HG03469 (cell line): ENCODE measurements at regions not wholly inside any gene's neighbourhood (a gene's known extent, or its start where the extent isn't known, plus 50 kb on each side); places are given as distances from the start of the nearest gene placed in this dataset.

ENCODE experiments used
- ATAC-seq: cut with Tn5 transposase; IDR thresholded peaks from one replicate; pipeline ENCODE4 v1.9.1; 2021; ENCODE audit warnings: mild to moderate bottlenecking, moderate library complexity, moderate number of reproducible peaks; ENCODE audit not compliant: unreplicated experiment

DNA sequence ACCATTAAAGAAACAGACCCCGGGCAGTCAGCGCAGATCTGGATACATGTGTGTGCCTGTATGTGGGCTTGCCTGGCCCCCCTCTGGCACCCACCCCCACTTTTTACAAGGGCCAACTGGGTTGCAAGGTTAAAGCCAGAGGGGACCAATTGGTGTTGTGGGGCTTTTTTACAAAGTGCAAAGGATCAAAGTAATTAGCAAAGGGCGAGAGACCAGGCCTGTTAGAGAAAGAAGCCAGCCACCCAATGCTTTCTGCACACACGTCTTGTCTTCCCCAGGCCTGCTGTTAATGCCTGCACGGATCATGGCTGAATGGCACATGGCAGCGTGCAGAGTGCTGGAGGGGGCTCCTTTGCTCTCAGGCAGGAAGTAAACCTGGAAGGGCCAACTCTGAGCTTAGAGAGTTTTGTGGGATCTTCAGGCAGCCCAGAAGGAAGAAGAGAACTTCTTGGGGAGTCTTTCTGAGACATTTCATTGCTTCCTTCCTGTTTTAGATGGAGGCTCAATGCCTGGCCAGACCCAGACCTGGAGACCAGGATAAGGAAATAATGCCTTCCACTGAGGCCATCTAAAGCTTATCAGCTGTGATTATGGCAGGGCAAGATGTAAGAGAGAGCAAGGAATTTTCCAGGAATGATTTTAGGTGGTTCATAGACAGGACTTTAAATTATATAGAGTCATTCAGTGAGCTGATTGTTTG, 523.4 kb upstream of the TBX3 start:
- no peak for ATAC-seq

DNA sequence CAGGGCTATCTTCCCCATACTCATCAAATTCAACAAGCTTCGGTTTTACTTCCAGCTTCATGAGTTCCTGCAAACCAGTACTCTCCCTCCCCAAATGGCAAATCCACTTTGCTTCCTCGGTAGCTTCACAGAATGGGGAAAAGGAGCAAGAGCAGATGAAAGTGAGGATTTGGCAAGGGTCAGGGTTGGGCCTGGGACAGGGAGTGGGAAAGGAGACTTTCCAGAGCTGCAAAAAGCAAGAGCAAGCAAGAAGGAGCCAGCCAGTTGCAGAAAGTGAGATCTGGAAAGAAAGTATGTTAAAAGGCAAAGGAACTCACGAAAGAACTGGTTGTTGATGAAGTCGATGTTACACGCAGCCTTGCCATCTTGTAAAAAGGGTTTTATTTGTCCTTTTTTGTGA, 522.8 kb upstream of the TBX3 start:
- no peak for ATAC-seq

DNA sequence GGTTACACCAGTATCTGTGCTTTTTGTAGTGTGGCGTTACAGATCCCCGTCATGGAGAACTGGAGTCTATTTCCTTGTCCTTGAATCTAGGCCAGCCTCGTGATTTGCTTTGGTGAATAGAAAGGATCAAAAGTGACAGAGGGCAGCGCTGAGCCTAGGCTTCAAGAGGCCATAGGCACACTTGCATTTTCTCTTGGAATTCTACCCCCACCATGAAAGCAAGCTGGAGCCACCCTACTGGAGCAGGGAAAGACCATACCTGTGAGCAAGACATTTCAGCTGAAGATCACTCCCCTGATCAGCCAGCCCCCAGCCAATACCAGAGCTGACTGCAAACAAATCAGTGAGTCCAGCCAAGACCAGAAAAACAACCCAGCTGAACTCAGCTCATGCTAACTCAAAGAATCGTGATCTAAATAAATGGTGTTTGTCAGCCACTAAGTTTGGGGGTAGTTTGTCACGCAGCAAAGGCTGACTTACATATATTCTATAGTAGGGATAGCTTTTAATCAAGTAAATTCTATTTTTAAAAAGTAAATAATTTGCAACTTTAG, 521.9 kb upstream of the TBX3 start:
- no peak for ATAC-seq

DNA sequence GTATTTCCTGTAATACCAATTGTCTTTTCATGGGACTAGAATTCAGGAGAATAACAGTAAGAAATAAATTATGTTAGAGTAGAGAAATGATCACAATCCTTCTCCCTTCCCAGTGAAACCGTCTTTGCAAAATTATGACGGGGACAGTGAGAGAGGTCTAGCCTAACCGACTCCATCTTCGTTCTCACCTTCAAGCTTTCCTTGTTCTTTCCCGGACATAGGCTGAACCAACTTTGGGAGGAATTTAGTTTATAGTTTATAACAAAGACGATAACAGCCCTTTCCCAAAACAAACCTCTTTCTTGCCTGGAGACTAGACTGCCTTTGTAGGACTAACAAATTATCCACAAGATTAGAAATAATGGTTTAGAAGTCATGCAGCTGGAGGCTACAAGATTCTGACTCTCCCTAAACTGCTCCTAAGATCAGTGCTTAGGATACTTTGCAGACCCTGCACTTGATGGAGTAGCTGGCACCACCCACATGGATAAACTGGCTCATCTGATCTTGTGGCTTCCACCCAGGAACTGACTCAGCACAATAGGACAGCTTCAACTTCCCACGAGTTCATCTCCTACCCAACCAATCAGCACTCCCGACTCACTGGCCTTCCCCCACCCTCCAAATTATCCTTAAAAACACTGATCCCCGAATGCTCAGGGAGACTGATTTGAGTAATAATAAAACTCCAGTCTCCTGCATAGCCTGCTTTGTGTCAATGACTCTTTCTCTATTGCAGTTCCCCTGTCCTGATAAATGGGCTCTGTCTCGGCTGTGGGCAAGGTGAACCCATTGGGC, 521.2 kb upstream of the TBX3 start:
- ATAC-seq = no peak

DNA sequence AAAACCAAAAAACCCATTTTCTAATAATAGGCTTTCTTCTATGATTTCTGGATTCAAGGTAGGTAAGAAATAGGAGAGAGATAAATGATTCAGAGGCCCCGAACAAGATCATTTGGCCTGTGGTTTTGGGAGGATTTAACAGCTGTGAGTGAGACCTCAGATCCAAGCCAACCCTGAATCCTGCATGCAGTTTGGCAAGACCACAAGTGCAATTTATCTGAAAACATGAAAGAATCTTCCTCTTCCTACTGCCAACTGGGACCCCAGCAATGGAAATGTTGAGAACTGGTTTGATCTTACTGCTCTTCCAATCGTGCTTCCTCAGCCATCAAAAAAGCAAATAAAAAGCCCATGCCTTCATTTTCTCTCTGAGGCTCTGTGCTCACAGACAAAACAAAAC, 519.7 kb upstream of the TBX3 start:
- no peak for ATAC-seq

DNA sequence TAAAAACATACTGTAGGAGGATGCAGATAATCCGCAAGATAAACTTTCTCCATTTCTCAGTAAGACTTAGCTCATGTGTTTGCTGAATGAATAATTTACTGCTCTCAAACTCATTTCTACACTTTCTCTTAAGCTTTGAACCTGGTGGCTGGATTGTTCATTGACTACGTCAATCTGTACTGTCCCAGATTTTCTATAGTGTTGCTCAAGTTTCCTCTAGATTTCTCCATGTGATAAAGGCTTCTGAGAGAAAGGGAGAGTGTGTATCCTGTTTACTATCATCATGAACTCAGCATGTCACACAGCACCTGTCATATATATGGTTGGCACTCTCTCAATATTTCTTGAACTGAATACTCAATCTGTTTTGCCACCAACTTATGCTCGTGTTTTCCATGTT, 518.0 kb upstream of the TBX3 start:
- no peak for ATAC-seq

DNA sequence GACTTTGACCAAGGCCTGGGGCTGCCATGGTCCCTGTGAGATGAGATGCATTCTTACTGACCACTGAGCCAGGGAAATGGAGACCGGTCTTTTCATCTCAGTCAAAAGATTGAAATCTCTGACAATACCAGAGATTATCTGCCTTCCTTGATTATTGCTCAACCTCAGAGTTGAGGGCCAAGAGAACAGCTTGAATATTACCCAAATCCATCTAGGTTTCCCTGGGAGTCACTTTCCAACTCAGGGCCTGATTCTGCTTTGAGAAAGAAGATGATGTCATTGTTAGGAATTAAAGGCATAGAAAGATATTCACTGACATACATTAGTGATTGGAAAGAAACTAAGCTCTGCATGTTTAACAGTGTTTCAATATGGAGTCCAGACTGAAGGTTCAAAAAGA, 515.9 kb upstream of the TBX3 start:
- ATAC-seq = no peak

DNA sequence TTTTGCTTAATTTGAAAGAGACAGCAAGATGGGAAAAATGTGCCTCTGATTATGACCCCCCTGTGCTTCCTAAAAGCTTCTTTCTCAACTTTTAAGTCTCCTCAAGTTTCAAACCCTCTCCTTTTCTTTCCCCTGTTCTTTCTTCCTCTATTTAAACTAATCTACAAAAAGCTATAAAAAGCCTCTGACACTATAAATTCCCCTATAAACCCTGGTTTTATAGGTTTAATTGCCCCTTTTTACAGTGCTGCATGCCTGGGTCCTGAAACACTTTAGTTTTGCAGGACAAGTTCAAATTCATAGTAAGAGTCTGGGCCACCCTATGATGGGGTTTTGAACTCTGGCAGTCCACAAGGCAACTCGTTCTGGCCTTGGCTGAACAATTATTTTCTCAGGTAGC, 510.9 kb upstream of the TBX3 start:
- ATAC-seq = no peak

DNA sequence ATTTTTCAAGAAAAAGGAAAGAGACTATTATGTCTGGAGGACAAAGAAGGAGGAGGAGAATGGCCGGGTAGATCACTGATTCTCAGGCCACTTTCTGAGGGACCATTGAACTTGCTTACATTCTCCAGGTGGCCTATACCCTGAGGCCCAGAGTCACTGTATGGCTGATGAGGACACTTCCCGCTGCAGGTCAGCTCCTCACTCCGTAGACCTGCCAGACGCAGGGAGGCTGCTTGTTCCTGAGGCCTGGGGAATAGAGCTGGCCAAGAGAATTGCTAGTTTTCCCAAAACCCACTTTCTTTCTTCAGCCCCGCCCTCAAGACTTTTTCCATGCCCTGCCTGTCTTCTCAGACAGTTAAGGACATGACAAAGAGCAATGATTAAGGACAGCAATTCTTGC, 510.5 kb upstream of the TBX3 start:
- no peak for ATAC-seq

DNA sequence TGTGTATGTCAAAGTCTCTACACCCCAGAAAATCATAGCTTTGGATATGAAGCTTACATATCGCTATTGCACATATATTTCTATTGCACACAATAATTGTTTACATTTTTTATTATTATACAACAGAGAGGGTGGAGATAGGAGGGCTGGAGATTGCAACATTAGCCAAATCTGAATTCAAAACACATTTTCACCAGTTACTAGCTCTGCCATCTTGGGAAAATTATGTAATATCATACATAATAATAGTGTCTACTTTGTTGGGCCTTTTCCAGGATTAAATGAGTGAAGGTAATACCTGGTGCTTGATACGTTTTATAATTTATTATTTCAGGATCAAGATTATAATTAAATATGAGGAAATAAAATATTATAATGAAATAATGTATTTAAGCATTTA, 507.4 kb upstream of the TBX3 start:
- no peak for ATAC-seq

DNA sequence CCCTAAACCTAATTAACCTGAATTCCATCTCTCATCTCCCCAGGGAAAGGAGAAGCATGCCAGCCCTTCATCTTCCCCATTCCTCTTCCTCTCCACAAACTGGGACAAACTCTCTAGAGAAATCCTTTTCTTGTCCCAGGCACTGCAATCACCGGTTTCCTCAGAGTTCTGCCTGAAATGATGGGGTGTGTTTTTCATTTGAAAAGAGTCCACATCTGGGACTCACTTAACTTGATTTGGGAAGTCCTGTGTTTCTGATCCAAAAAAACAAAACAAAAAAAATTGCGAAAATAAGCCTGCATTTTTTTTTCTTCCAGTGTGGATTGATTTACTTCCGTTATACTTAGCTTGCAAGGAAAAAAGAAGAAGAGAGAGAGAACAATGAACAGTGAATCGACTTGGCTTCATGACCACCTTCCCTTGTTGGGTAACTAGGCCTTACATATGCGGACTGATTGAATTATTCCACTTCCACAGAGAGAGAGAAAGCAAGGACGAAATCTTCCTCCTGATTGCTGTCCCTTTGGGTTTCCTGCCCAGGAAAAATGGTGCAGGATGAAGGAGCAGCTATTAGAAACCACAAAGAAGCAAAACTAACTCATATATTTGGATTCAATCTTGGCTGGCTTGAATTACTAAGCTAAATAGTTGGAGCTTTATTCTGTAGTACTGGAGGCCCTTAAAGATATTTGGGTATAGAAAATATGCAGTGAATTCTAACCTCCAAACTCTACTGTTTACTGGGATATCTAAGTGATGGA, 506.2 kb upstream of the TBX3 start:
- no peak for ATAC-seq

DNA sequence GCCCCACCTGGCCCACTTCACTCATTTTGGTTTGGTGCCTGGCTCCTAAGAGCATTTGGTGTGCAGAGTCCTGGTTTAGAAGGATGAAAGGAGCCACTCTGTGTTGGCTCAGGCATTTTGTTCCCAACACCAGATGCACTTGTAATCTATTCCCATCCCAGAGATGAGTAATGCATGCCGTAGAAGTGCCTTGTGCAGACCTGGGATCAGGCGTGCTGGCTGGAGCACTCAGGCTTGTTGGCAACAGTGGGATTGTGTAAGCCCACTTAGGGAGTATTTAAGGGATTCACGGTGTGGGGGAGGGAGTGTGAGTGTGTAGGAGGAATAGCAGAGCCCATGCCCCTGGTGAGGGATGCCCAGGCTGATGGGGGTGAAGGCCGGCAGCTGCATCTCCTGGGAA, 501.5 kb upstream of the TBX3 start:
- no peak for ATAC-seq

DNA sequence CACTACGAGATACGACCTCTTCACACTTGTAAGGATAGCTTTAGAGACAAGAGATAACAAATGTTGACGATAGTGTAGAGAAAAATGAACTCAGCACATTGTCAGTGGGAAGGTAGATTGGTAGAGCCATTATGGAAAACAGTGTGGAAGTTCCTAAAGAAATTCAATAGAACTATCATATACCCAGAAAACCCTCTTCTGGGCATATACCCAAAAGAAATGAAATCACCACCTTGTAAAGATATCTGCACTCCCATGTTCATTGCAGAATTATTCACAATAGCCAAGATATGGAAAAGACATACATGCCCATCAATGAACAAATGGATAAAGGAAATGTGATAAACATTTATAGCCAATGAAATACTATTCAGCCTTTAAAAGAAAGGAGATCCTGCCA, 499.8 kb upstream of the TBX3 start:
- no peak for ATAC-seq

DNA sequence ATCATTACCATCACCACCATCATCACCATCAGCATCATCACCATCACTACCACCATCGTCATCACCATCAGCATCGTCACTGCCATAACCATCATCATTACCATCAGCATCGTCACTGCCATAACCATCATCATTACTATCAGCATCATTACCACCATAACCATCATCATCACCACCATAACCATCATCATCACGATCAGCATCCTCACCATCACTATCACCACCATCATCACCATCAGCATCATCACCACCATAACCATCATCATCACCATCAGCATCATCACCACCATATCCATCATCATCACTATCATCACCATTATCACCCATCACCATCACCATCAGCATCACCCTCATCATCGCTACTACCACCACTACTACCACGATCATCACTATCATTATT, 493.9 kb upstream of the TBX3 start:
- ATAC-seq = no peak

DNA sequence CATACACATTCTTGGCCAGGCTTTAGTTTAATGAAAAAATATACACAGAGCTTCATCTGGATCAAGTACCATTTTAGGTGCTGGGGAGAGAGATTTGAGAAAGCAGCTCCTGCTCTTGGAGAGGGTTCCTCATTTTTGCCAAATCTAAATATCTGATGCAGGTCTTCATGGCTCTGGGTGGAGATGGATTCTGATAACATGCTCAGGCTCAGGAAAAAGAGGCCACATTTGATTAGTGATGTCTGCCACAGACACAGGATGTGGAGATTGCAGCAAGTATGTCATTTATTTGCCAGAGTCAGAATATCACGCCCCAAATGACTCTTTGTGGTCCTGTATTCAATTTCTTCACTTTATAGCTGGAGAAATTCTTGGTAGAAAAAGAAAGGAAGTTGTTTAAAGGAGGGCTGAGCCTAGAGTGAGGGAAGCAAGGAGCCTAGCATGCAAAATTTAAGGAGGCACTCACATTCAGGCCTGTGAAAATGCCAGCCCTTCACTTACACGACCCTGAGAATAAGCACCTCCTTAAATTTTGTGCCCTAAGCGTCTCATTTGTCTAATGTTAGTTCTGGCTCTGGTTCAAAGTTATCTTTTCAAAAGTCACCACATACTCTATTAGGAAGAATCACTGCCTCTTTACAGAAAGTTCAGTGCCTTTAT, 492.9 kb upstream of the TBX3 start:
- ATAC-seq = no peak

DNA sequence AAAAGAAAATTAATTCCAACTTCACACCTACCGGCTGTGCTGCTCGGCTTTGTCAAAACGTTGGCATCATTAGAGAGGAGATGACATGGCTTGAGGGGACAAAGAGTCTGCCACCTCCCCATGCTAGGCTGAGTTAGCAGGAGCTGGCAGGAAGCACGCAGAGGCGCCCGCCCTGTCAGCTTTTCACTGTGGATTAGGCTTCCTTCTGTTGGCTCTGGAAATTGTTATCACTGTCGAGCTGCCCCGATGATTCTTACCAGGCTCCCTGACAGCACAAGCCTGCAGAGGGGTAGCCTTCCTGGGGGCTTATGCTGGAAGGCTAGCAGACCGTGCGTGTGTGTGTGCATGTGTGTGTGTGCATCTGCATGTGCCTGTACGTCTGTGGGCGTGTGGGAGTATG, 490.9 kb upstream of the TBX3 start:
- no peak for ATAC-seq

DNA sequence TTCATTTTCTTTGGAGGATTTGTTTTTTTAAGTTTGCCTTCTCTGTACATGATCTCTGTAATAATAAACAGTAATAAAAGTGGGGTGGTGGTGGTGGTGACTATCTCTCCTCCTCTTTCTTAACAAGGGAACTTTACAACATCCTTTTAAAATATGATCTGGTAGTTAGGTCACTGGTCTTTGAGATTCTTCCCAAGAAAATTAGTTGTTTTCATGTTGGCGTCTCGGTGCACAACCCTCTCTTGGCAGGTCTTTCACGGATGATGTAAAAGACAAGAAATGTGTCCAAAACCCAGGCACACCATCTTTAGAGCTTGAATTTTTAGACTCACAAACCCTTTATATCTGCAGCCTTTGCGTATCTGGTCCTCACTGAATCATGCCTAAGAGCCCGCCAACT, 488.5 kb upstream of the TBX3 start:
- no peak for ATAC-seq

DNA sequence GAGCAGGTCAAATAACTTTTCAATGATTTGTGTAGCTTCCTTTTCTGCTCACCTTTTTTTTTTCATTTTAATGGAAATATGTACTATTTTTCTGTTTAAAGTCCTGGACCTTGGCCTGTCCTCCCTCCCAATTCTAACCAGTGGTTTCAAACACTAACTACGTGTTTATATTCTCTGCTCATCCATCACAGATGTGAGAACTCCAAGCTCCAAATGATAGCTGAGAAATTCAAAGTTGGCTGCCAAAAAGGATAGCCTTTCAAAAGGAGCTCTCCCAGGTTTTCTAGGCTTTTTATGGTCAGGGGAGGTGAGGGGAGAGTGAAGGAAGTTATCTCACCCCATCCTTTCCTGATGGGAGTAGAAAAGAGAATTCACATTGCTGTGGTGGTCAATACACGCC, 486.0 kb upstream of the TBX3 start:
- ATAC-seq = no peak

DNA sequence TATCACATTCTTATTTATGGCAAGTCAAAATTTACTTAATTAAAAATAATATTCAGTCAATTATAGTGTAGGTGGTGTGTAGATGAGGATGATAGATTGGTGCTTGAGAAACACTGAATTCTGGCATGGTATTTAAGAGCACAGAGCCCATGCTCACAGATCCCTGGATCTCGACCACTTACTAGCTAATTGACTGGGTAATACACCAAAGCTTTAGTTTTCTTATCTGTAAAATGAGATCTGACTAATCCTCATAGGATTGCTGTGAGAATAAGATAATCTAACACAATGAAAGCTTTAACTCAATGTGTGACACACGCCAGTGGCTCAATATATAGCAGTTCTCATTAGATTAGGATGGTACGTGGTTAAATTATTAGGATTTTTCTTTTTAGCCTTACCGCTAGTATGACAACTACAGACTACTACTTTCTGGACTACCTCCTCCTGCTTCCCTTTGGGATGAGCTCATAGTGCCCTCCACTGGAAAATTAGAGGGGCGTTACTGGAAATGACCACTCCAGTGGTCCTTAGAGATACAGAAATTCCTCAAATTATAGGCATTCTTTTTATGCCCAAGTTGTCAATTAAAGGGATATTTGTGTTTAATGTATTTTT, 482.8 kb upstream of the TBX3 start:
- no peak for ATAC-seq

DNA sequence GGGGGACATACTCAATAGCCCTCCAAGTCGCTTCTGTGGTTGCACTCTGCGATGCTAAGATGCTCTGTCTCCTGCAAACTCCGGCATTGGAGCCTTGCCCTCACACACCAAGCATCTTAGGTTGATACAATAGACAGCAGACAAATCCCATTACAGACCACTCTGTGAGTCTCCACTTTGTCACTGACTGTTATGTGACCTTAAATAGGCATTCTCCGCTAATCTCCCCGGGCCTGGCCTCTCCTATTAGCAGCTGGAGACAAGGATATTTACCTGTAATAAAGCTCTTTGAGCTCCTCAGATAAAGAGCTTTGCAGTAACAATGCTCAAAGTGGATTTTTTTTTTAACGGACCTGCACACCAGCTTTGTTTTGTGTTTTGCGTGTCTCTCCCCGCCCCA, 479.7 kb upstream of the TBX3 start:
- no peak for ATAC-seq
